ENCODE measurements at regions not wholly inside any gene's neighbourhood (a gene's known extent, or its start where the extent isn't known, plus 50 kb on each side); places are given as distances from the start of the nearest gene placed in this dataset.

- TF ChIP-seq CTCF (conservative IDR thresholded peaks at IDR 0.05; ENCODE audit: low read depth in 2 of 2) (no peak), CREB1 (CRISPR knock-in tag; IDR thresholded peaks at IDR 0.05; ENCODE audit: low read depth) (no peak), POLR2AphosphoS5 (IDR thresholded peaks at IDR 0.05; ENCODE audit: low read depth) (no peak), REST (IDR thresholded peaks at IDR 0.05; ENCODE audit: unreplicated experiment) (no peak), EZH2 (IDR thresholded peaks at IDR 0.05; ENCODE audit: low read depth, unreplicated experiment) (no peak), JUNB (IDR thresholded peaks at IDR 0.05; ENCODE audit: unreplicated experiment) (no peak), STAT1 (IDR thresholded peaks at IDR 0.05; ENCODE audit: unreplicated experiment) (no peak), ZNF114 (CRISPR knock-in tag; IDR thresholded peaks at IDR 0.05) (no peak)
These were observed 329.4 kb upstream of the TBC1D5 start for GRCh38 chr3:18071833-18072232.
